GM12874 (cell line): ENCODE measurements at regions not wholly inside any gene's neighbourhood (a gene's known extent, or its start where the extent isn't known, plus 50 kb on each side); places are given as distances from the start of the nearest gene placed in this dataset.

Source experiments
- TF ChIP-seq, protein P1 (sequence below): IDR thresholded peaks from 2 replicates; pipeline ENCODE4 v1.5.1; 2011; ENCODE audit warnings: low read depth, mild to moderate bottlenecking, control low read depth, low read length, moderate library complexity; ENCODE audit not compliant: insufficient read depth

DNA sequence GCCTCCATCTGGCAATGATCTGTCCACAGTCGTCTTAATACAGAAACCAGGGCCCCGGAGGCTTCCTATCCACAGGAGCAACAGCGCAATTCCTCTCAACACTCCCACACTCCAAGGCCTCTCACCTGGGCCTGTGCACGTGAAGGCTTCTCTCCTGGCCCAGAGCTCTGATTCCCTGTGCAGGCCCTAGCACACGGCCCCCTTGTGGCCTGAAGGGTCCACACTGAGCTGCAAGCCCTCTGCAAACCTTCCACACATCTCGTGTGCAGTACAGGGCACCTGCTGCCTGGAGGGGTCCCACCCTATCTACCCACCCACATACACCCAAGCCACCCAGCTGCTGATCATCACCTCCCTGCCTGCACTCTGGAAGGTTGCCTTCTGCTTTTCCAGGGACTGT lies 150.1 kb upstream of the NUDT10 start:
- TF ChIP-seq, protein P1, sequence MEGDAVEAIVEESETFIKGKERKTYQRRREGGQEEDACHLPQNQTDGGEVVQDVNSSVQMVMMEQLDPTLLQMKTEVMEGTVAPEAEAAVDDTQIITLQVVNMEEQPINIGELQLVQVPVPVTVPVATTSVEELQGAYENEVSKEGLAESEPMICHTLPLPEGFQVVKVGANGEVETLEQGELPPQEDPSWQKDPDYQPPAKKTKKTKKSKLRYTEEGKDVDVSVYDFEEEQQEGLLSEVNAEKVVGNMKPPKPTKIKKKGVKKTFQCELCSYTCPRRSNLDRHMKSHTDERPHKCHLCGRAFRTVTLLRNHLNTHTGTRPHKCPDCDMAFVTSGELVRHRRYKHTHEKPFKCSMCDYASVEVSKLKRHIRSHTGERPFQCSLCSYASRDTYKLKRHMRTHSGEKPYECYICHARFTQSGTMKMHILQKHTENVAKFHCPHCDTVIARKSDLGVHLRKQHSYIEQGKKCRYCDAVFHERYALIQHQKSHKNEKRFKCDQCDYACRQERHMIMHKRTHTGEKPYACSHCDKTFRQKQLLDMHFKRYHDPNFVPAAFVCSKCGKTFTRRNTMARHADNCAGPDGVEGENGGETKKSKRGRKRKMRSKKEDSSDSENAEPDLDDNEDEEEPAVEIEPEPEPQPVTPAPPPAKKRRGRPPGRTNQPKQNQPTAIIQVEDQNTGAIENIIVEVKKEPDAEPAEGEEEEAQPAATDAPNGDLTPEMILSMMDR, result no peak

- TF ChIP-seq, protein P1, result no peak
These were observed 140.5 kb upstream of the NUDT10 start for GRCh38 chrX:51192104-51192503.

- TF ChIP-seq, protein P1, result no peak
These were observed 117.4 kb upstream of the NUDT10 start for GRCh38 chrX:51215266-51215665.

GRCh38 chrX:51215856-51216255 lies 116.8 kb upstream of the NUDT10 start:
- TF ChIP-seq, protein P1, result no peak

DNA sequence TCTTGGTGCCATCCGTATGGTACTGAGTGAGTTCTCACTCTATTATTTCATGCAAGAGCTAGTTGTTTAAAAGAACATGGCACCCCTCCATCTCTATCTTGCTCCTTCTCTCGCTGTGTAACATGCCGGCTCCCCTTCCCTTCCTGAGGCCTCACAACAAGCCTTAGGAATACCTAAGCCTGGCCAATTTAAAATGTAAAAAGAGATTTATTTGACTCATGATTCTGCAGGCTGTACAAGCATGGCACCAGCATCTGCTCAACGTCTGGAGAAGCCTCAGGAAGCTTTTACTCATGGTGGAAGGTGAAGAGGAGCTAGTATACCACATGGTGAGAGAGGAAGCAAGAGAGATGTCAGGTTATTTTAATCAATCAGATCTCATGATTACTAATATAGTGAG lies 90.4 kb upstream of the NUDT10 start:
- TF ChIP-seq, protein P1, result no peak

- TF ChIP-seq, protein P1, result no peak
These were observed 75.1 kb upstream of the NUDT10 start for GRCh38 chrX:51257490-51257889.

DNA sequence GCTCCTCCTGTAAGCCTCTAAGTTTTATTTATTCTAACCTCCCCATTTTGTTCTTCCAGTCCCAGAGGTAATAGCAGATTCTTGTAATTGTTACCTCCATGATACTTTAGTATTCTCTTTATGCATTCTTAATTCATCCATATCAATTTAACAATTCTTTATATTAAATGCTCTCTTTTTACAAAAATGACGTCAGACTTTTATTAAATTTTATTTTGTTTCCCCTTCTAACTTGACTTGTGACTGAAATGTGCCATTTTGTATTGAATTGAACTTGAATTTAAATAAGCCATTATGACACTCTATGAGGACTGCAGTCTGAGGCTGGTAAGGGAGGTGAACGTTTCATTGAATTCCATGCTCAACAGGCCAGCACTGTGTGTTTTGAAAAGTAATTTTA lies 60.0 kb upstream of the NUDT10 start:
- TF ChIP-seq, protein P1, result no peak
